ENCODE measurements at regions not wholly inside any gene's neighbourhood (a gene's known extent, or its start where the extent isn't known, plus 50 kb on each side); places are given as distances from the start of the nearest gene placed in this dataset.

DNA sequence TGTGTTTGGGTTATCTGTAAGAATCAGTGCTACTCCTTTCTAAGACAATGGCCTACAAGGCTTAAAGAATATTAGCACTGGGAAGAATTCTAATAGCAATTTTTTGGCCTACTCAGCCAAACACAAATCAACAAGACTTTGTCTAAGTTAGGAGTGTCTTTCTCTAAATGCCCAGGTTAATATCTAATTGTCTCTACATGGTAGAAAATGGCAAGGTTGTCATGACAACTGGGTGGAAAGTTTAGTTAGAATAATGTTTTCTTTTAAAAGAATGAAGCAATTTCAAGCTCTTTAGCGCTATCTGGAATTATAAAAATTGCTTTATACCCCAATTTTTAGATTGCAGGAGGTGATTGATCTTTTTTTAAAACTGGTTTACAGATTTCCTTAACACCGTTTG lies 396.8 kb downstream of the TUSC7 start:
- no peak for TF ChIP-seq POLR2A (IDR thresholded peaks at IDR 0.05)
- TF ChIP-seq, protein P1, sequence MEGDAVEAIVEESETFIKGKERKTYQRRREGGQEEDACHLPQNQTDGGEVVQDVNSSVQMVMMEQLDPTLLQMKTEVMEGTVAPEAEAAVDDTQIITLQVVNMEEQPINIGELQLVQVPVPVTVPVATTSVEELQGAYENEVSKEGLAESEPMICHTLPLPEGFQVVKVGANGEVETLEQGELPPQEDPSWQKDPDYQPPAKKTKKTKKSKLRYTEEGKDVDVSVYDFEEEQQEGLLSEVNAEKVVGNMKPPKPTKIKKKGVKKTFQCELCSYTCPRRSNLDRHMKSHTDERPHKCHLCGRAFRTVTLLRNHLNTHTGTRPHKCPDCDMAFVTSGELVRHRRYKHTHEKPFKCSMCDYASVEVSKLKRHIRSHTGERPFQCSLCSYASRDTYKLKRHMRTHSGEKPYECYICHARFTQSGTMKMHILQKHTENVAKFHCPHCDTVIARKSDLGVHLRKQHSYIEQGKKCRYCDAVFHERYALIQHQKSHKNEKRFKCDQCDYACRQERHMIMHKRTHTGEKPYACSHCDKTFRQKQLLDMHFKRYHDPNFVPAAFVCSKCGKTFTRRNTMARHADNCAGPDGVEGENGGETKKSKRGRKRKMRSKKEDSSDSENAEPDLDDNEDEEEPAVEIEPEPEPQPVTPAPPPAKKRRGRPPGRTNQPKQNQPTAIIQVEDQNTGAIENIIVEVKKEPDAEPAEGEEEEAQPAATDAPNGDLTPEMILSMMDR (IDR thresholded peaks at IDR 0.05 in 4 of 5, conservative IDR thresholded peaks at IDR 0.05 in 1 of 5), result no peak

Data from gastrocnemius medialis (tissue), 4 donors.